HEK293T (cell line): ENCODE measurements at regions not wholly inside any gene's neighbourhood (a gene's known extent, or its start where the extent isn't known, plus 50 kb on each side); places are given as distances from the start of the nearest gene placed in this dataset.

Experiments used
- BHLHE40 ChIP-seq: fragments of 450-650 bp; IDR thresholded peaks from 2 replicates; pipeline ENCODE4 v1.6.1; 2016; ENCODE audit warnings: mild to moderate bottlenecking, moderate library complexity, borderline replicate concordance
- ELF4 ChIP-seq: fragments of 450-650 bp; IDR thresholded peaks from 2 replicates; pipeline ENCODE4 v1.6.1; 2017; ENCODE audit warnings: antibody characterized with exemption
- FOXK2 ChIP-seq: fragments of 450-650 bp; IDR thresholded peaks from 2 replicates; pipeline ENCODE4 v1.6.1; 2016; ENCODE audit warnings: mild to moderate bottlenecking
- FOXM1 ChIP-seq: fragments of 450-650 bp; IDR thresholded peaks from 2 replicates; pipeline ENCODE4 v1.6.1; 2017; ENCODE audit warnings: mild to moderate bottlenecking, borderline replicate concordance
- L3MBTL2 ChIP-seq: fragments of 450-650 bp; conservative IDR thresholded peaks from 2 replicates; pipeline ENCODE4 v1.6.1; 2016; ENCODE audit warnings: mild to moderate bottlenecking
- LEF1 ChIP-seq: fragments of 450-650 bp; IDR thresholded peaks from 2 replicates; pipeline ENCODE4 v1.6.1; 2017; ENCODE audit warnings: mild to moderate bottlenecking, borderline replicate concordance
- SP1 ChIP-seq: fragments of 450-650 bp; IDR thresholded peaks from 2 replicates; pipeline ENCODE4 v1.6.1; 2017
- SUZ12 ChIP-seq: fragments of 450-650 bp; IDR thresholded peaks from 2 replicates; pipeline ENCODE4 v1.6.1; 2016; ENCODE audit warnings: mild to moderate bottlenecking
- ZNF384 ChIP-seq: fragments of 450-650 bp; IDR thresholded peaks from 2 replicates; pipeline ENCODE4 v1.6.1; 2016

- TF ChIP-seq FOXK2, result no peak
- TF ChIP-seq SP1, result no peak
- TF ChIP-seq BHLHE40, result no peak
- TF ChIP-seq ZNF384, result no peak
- TF ChIP-seq LEF1, result no peak
- no peak for TF ChIP-seq SUZ12
- TF ChIP-seq ELF4, result no peak
- TF ChIP-seq L3MBTL2, result no peak
- TF ChIP-seq FOXM1, result no peak
These were observed 147.5 kb upstream of the GSE1 start for GRCh38 chr16:85465328-85466303.
